ENCODE measurements at regions not wholly inside any gene's neighbourhood (a gene's known extent, or its start where the extent isn't known, plus 50 kb on each side); places are given as distances from the start of the nearest gene placed in this dataset.
A peak's percentile ranks its signal among the peaks of the same experiment; 100 is the strongest.

DNA sequence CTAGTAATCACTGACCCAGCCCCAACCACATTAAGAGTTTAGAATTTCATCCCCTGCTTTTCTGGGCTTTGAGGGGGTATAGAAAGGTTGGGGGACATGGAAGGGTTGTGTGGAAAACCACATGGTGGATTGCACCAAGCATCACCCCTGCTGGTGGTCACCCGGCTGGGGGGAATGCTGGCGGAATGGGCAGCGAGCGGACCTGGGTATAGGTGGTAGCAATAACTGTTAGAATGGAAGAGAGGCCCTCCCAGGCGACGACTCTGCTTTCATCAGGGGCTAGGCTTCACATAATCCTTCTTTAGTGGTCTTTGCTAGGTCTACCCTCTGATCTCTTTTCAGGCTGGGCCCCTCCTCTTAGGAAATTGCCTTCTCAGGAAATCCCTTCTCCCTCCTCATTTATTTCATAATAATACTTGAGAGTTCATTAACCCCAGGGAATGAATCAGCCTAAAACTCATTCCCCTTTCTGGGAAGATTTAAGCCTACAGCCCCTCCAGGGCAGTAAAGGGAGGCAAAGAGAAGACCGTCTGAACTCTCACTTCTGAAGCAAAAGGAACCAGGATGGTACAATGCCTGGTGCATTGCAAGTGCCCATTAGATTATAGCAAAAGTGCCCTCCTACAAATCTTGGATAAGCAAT is 90.7 kb upstream of the LEP start:
- WGBS, 2 experiments (ENCODE audit: insufficient coverage in 1 of 2, insufficient read length in 1 of 2) = 88 to 95% methylated on average over 4 to 7 of the region's 7 CpGs
- H3K4me3 ChIP-seq (ENCODE audit: low read length) = no peak overlapping the region
- H3K27me3 ChIP-seq (ENCODE audit: control insufficient read depth, insufficient read depth, low read length, poor library complexity, severe bottlenecking) = peaks cover 17% of the 10 kb centered on the region
- peaks cover 11% of the 10 kb centered on the region for H3K4me1 Mint-ChIP-seq
- no peak overlapping the region for H3K27ac ChIP-seq (ENCODE audit: low read depth, low read length)
- H3K27me3 Mint-ChIP-seq (ENCODE audit: insufficient read depth) = peaks cover 40% of the 10 kb centered on the region
- no peak for DNase-seq
- H3K36me3 ChIP-seq (ENCODE audit: control insufficient read depth, insufficient read depth, low read length) = no peaks in the 10 kb centered on the region
- H3K4me1 ChIP-seq (ENCODE audit: control insufficient read depth, insufficient read depth, low read length) = no peaks in the 10 kb centered on the region
- no peaks in the 10 kb centered on the region for H3K36me3 Mint-ChIP-seq (ENCODE audit: low read depth)
- H3K9me3 Mint-ChIP-seq = no peaks in the 10 kb centered on the region
- H3K4me3 Mint-ChIP-seq = no peak overlapping the region
- TF ChIP-seq, protein P1, sequence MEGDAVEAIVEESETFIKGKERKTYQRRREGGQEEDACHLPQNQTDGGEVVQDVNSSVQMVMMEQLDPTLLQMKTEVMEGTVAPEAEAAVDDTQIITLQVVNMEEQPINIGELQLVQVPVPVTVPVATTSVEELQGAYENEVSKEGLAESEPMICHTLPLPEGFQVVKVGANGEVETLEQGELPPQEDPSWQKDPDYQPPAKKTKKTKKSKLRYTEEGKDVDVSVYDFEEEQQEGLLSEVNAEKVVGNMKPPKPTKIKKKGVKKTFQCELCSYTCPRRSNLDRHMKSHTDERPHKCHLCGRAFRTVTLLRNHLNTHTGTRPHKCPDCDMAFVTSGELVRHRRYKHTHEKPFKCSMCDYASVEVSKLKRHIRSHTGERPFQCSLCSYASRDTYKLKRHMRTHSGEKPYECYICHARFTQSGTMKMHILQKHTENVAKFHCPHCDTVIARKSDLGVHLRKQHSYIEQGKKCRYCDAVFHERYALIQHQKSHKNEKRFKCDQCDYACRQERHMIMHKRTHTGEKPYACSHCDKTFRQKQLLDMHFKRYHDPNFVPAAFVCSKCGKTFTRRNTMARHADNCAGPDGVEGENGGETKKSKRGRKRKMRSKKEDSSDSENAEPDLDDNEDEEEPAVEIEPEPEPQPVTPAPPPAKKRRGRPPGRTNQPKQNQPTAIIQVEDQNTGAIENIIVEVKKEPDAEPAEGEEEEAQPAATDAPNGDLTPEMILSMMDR (conservative IDR thresholded peaks at IDR 0.05) = no peak
- no peaks in the 10 kb centered on the region for H3K9me3 ChIP-seq (ENCODE audit: control insufficient read depth, low read length)
- no peak overlapping the region for H3K27ac Mint-ChIP-seq
- no peak overlapping the region for H3K9ac ChIP-seq (ENCODE audit: extremely low read depth, low read length, poor library complexity, severe bottlenecking)

DNA sequence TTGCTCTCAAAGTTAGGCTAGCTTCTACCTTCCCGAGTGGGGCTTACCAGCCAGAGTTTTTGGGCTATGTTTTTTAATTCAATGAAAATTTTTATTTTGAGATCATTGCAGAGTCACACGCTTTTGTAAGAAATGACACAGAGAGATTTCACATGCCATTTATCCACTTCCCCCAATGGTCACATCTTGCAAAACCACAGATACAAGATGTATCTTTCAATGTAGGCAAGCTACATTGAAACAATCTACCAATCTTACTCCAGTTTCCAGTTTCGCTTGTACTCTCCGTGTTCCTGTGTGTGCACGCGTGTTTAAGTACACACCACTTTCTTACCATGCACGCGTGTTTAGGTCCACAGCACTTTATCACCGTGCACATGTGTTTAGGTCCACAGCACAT is 89.4 kb upstream of the LEP start:
- no peaks in the 10 kb centered on the region for H3K9me3 ChIP-seq (ENCODE audit: control insufficient read depth, low read length)
- Mint-ChIP-seq H3K27me3 (ENCODE audit: insufficient read depth) (peaks cover 39% of the 10 kb centered on the region), H3K27ac (no peak overlapping the region), H3K36me3 (ENCODE audit: low read depth) (no peaks in the 10 kb centered on the region), H3K4me1 (peaks cover 14% of the 10 kb centered on the region), H3K9me3 (no peaks in the 10 kb centered on the region), H3K4me3 (no peak overlapping the region)
- H3K4me3 ChIP-seq (ENCODE audit: low read length) = no peak overlapping the region
- no peaks in the 10 kb centered on the region for H3K4me1 ChIP-seq (ENCODE audit: control insufficient read depth, insufficient read depth, low read length)
- H3K36me3 ChIP-seq (ENCODE audit: control insufficient read depth, insufficient read depth, low read length) = no peaks in the 10 kb centered on the region
- no peak overlapping the region for H3K27ac ChIP-seq (ENCODE audit: low read depth, low read length)
- no peak overlapping the region for H3K9ac ChIP-seq (ENCODE audit: extremely low read depth, low read length, poor library complexity, severe bottlenecking)
- H3K27me3 ChIP-seq (ENCODE audit: control insufficient read depth, insufficient read depth, low read length, poor library complexity, severe bottlenecking) = peaks cover 17% of the 10 kb centered on the region
- DNase-seq = no peak
- TF ChIP-seq, protein P1 (conservative IDR thresholded peaks at IDR 0.05) = no peak
- WGBS, 2 experiments (ENCODE audit: insufficient coverage in 1 of 2, insufficient read length in 1 of 2) = 94 to 96% methylated on average over 9 of the region's 9 CpGs

DNA sequence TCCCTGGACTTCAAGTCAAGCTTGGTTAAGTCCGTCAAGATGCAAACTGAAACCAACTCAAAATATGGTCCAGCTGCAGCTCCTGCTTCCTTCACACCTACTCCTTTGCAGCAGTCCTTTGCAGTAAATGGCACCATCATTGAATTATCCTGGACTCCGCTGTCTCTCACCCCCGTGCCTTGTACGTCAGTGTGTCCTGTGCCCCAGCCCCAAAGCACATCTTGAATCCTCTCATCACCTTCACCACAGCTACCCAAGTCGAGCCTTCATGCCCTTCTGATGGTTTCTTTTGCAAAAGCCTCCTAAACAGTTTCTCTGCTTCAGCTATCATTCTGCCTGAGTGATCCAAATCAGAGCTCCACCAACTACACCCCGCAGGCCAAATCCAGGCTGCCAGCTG is 88.4 kb upstream of the LEP start:
- DNase-seq = peak; percentile 13
- Mint-ChIP-seq H3K4me3 (no peak overlapping the region), H3K36me3 (ENCODE audit: low read depth) (no peaks in the 10 kb centered on the region), H3K9me3 (no peaks in the 10 kb centered on the region), H3K27me3 (ENCODE audit: insufficient read depth) (peaks cover 46% of the 10 kb centered on the region), H3K27ac (no peak overlapping the region), H3K4me1 (peaks cover 14% of the 10 kb centered on the region)
- TF ChIP-seq, protein P1 (conservative IDR thresholded peaks at IDR 0.05) = no peak
- Histone ChIP-seq H3K9me3 (ENCODE audit: control insufficient read depth, low read length) (no peaks in the 10 kb centered on the region), H3K27me3 (ENCODE audit: control insufficient read depth, insufficient read depth, low read length, poor library complexity, severe bottlenecking) (peaks cover 17% of the 10 kb centered on the region), H3K9ac (ENCODE audit: extremely low read depth, low read length, poor library complexity, severe bottlenecking) (no peak overlapping the region), H3K27ac (ENCODE audit: low read depth, low read length) (no peak overlapping the region), H3K4me3 (ENCODE audit: low read length) (no peak overlapping the region), H3K4me1 (ENCODE audit: control insufficient read depth, insufficient read depth, low read length) (no peaks in the 10 kb centered on the region), H3K36me3 (ENCODE audit: control insufficient read depth, insufficient read depth, low read length) (no peaks in the 10 kb centered on the region)
- 90 to 92% methylated on average over 4 to 6 of the region's 6 CpGs for WGBS, 2 experiments (ENCODE audit: insufficient coverage in 1 of 2, insufficient read length in 1 of 2)

Data from endodermal cell (in vitro differentiated cells).